ENCODE measurements at regions not wholly inside any gene's neighbourhood (a gene's known extent, or its start where the extent isn't known, plus 50 kb on each side); places are given as distances from the start of the nearest gene placed in this dataset.

DNA sequence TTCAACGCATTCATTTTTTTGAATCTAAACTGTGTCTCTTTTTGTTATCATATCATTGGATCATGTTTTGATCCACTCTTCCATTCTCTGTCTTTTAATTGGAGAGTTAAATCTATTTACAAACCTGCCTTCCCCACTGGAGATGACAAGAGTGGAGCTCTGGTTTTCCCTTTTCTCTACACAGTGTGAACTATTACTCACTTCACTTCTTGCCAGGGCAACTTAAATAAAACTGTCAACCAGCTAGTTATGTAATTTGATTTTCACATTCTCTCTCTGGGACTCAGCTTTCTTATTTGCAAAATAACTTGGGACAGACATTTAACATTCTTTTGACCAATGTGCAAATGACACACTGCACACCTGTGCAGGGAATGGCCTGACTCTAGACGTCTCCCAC is 230.8 kb upstream of the CST7 start:
- no peak for FAIRE-seq
- no peak for DNase-seq (ENCODE audit: insufficient read length, low spot score)

DNA sequence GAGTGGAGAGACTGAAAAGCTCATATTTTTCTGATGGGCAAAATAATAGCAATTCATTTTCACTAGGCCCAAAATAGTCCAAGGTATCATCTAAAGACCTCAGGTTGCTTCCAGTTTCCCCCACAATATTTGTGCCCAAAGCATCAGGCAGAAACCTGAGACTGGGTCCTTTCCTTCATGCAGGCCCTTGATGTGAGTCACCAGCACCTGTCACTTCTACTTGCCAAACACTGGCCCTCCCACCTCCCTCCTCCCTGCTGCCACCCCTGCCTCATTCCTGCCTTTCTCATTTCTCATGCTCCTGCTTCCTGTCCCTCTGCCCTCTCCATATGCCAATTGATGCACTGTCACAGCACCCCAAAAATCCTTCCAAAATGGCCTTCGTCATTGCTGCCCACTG is 230.4 kb upstream of the CST7 start:
- no peak for FAIRE-seq
- no peak for DNase-seq (ENCODE audit: insufficient read length, low spot score)

DNA sequence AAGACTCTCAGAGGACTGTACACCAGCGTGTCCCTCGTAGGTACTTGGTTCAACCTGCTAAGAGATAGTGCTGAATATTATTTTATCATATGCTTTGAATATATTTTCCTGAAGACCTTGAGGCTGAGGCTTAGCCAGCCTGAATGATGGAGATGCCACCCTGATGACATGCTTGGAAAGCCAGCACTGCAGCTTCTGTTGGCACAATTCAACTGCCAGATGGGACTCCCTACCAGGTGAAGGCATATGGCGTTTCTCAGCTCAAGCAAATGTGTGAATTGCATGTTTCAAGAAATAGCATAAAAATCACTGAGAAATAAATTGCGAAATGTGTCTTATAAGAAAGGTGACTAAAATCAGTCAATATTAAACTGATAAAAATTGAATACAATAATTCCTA is 228.1 kb upstream of the CST7 start:
- DNase-seq (ENCODE audit: insufficient read length, low spot score) (no peak), FAIRE-seq (no peak)

DNA sequence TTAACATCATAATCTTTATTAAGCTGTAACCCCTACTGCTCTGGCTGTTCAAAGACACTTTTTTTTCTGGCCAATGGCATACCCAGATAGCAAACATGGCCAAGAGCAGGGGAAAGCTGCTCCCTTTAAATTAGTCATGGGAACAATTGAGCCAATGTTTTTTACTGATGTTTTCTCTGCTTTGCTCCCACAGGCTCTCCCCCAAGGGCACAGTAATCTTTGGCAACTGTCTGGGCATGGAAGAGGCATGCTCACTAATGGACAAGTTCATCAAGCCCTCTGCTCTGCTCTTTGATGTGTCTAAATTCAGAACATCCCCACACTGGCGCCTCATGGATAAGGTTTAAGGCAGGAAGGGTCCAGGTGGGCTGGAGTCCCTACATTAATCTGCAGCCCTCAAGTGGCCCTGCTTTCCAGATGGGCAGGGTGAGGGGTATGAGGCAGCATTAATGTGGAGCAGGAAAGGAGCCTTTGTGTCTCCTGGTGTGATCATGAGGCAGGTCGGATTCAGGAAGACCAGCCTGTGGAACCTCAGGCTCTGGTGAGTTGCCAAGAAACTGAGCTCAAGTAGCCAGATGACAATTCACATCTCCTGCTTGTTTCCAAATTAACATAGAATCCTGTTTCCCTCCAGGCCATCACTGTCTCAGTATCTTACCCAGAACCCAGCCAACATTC is 227.0 kb upstream of the CST7 start:
- FAIRE-seq, result no peak
- no peak for DNase-seq (ENCODE audit: insufficient read length, low spot score)

DNA sequence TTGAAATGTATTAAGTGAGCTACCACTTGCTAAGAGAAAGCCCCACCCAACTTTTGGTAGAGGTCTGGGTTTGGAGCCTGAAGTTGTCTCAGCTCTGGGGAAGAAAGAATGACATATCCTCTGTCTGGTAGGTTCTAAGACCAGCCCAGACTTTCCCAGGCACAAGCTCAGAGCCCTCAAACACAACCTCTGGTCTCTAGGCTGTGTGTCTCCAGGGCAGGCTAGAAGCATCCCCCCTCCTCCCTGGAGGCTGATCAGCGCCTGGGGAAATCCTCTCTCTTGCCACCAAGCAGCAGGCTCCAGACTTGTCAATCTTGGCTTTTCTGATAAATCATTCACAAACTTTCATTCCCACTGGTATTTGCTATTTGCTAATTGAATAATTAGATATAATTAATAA is 226.5 kb upstream of the CST7 start:
- no peak for DNase-seq (ENCODE audit: insufficient read length, low spot score)

DNA sequence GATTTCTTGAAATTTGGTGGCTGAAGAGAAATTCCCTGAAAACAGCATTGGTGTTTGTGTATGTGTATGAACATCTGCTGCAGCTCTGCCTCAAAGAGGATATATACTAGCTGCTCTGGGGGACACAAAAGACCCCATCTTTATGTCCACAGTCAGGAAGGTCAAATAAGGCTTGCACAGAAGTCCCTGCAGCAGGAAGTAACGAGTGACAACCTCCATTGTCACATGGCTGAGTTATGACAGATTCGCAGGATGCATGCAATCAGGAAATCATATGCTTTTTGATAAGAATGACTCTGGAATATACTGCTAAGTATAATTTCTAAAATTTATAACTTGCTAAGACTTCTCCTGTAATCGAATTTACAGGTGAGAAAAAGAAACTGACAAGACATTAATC is 225.9 kb upstream of the CST7 start:
- FAIRE-seq (no peak), DNase-seq (ENCODE audit: insufficient read length, low spot score) (no peak)

More for the DNA sequence above, 226.5 kb upstream of the CST7 start:
- FAIRE-seq, result no peak

DNA sequence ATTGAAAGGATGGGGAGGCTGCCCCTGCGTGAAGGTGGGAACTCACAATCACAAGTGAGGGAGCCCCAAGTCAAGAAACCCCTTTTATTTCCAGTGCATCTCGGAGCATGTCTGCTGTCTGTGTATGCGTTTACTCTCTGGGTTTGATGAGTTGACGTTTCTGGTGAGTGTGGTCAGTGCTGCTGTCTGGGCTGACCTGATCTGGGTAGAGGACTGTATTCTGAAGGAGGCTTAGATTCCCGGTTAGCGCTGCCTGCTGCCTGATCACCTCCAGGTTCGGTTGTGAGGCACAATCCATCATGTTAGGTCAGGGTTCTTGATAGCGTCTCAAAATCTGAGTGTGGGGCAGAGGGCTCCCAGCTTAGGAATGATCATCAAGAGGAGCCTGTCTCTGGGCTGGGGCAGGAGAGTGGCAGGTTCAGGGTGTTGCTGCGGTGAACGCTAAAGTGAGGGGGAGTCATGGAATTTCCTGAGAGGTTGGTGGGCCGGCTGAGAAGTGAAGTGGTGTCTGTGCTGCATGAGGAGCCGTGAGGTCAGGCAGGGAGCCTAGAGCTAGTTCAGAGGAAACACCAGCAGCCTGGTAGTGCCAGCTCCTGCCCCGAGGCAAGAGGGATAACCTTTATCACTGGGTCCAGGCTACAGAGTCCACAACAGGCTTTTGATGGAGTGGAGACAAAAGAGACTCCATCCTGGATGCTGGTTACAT is 225.3 kb upstream of the CST7 start:
- FAIRE-seq (no peak), DNase-seq (ENCODE audit: insufficient read length, low spot score) (no peak)

DNA sequence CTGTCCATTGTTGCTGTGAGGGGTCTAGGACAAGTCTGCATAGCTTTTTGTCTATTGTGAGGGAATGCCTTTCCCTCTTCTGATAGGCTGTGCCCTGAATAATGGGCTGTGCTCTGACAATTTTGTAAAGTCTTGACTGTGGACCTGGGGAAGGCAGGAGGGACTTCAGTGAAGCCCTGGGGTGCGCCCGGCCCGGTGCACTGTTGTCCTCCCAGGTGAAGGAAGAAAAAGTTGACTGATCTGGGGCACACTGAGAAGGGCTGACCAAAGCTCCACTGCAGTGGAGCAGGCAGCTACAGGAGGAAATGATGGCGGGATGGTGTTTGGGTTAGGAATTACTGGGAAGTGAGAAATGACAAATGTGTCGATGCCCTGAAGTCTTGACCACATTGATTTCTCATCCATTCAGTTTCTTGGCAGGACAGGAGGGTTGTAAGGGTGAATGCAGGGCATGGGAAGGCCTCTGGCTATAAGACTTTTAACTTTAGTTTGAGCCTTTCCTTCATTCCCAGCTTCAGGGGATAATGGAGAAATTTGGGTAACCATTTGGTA is 224.0 kb upstream of the CST7 start:
- FAIRE-seq (no peak), DNase-seq (ENCODE audit: insufficient read length, low spot score) (no peak)

DNA sequence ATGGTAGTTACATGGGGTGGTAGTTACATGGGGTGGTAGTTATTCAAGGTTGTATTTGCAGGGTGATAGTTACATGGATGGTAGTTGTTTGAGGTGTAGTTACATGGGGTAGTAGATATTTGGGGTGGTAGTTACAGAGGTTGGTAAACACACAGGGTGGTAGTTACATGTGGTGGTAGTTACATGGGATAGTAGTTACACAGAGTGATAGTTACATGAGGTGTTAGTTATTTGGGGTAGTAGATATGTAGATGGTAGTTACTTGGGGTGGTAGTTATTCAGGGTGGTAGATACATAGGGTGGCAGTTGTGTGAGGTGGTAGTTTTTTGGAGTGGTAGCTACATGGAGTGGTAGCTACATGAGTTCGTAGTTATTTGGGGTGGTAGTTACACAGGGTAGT is 221.3 kb upstream of the CST7 start:
- no peak for FAIRE-seq
- no peak for DNase-seq (ENCODE audit: insufficient read length, low spot score)

DNA sequence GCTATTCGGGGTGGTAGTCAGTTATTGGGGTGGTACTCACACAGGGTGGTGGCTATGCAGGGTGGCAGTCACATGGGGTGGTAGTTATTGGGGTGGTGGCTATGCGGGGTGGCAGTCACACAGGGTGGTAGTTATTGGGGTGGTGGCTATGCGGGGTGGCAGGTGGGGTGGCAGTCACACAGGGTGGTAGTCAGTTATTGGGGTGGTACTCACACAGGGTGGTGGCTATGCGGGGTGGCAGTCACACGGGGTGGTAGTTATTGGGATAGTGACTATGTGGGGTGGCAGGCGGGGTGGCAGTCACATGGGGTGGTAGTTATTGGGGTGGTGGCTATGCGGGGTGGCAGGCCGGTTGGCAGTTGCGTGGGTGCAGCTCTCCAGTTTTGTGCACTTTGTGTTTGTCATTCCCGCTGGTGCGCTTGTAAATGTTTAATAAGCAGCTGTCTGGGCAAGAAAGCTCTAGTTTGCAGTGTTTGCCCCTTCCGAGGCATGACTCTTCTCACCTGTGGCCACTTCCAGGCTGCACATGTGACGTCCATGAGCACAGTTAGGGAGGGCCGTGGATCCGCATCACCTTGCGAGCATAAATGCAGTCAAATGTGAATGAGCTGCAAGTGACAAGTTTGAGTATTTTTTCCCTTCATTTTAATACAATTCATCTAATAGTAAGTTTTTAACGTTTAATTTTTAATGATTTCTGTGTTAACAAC is 219.0 kb upstream of the CST7 start:
- DNase-seq (ENCODE audit: insufficient read length, low spot score) (no peak), FAIRE-seq (no peak)

DNA sequence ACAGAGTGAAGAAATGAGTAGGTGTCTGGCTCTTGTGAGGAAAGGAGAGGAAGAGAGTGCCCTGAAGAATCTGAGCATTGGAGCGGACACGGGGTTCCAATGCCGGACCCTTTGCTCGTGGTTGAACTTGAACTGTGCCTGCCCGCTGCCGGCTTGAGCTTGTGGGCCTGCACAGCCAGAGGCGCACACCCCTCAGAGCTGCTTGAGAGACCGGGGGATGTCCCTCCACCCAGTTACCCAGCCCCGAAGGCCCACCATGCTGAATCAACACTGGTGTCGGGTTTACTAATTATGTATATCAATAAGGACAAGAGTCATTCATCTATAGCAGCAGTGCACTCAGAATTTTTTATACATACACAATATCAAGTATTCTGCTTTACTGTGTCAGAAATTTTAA is 218.3 kb upstream of the CST7 start:
- no peak for DNase-seq (ENCODE audit: insufficient read length, low spot score)
- no peak for FAIRE-seq

DNA sequence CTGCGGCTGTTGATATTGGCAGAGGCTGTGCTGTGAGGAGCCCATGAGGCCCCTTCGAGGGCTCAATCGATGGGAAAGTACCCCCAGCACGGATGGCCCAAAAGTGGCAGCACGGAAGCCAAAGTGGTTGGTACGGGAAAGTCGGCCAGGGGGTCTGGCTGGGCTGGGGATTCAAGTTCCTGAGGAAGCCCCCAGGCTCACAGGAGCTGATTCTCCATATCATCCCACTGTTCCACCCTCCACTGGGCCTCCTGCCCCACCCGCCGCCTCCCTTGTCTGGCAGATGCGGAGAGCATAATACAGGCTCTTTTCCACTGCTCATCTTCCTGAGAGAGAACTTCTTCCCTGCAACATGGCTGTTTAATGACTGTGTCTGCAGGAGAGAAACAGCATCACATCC is 217.8 kb upstream of the CST7 start:
- DNase-seq (ENCODE audit: insufficient read length, low spot score), result no peak
- no peak for FAIRE-seq

DNA sequence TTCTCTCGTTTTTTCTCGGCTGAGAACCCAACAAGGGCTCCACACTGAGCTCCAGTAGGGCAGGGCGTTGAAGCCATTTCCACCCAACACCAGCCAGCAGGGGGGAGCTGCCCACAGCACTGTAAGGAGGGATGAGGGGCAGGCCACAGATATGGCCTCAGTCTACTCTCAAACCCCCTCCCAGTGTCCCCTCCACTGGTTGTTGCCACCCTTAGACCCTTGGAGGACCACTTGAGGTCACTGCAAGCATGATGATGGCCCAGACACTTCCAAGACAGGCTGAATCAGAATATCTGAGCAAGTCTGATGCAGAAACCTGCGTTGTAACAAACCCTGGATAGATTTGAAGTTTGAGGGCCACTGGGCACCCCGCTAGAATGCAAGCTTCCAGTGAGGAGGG is 217.0 kb upstream of the CST7 start:
- DNase-seq (ENCODE audit: insufficient read length, low spot score), result no peak
- no peak for FAIRE-seq

DNA sequence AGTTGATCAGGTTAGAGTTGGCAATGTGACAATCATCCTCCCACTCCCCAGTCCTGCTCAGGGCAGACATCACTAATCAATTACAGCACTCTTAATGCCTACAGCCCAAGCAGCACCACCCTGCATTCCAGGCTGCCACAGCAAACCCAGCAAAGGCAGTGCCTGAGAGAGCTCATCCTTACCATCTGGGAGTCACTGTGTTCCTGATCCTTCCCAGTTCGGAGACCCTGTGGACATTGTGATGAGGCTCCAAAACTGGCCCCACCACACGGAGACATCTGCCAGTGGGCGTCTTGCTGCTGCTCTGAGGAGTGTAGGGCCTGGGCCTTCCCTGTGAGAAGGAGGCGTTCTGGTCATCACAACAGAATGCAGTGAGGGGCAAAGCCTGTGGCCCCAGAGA is 216.5 kb upstream of the CST7 start:
- DNase-seq (ENCODE audit: insufficient read length, low spot score), result no peak
- FAIRE-seq, result no peak

DNA sequence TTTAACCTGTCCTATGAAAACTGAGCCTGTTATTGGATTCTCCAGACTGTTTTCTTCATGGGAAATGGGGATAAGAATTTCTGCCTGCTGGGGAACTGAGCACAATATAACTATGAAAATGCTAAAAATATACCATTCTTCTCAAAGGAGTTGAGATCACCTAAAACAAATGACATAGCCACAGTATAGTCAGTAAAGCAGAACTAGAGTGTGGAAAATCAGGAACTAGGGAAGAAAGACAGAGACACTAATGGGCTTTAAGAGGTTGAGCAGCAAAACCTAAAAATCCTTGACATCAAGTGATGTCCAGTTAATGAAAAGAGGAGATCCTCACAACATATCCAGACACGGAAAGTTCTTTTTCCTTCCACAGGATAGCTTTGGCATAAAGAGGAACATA is 215.7 kb upstream of the CST7 start:
- FAIRE-seq, result no peak

DNA sequence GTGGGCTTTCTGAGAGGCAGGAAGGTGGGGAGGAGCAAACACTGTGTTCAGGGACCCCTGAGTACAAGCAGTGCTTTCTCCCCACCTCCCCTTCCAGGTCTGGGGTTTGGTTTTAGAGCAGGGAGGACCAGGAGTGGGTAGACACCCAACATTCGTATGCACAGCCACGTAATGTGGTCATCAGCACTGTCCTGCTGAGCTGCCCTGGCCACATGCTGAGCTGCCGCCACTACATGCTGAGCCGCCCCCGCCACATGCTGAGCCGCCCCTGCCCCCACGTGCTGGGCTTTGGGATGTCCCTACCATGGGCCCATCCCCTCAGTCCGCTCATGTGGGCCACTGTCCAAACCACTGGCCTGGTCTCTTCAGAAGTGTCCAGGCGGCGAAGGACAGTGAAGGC is 214.9 kb upstream of the CST7 start:
- FAIRE-seq (no peak), DNase-seq (ENCODE audit: insufficient read length, low spot score) (no peak)

More for the DNA sequence above, 215.7 kb upstream of the CST7 start:
- DNase-seq (ENCODE audit: insufficient read length, low spot score), result no peak

DNA sequence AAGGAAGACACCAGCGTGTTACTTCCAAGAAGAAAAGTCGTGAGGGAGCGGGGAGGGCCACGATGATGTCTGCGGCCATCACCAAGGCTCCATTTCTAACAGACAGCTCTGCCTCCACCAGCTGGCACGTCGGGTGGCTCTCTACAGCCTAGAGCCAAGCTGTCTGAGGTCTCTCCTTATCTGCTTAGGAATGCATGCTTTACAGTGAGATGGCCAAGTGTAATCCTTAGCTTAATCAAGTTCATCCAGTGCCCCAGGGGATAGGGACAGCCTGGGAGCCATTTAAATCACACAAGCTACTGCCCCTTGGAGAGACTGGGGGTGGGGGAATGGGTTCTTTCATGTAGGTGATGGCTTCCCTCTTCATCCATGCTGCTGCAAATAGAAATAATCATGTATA is 213.8 kb upstream of the CST7 start:
- no peak for FAIRE-seq

DNA sequence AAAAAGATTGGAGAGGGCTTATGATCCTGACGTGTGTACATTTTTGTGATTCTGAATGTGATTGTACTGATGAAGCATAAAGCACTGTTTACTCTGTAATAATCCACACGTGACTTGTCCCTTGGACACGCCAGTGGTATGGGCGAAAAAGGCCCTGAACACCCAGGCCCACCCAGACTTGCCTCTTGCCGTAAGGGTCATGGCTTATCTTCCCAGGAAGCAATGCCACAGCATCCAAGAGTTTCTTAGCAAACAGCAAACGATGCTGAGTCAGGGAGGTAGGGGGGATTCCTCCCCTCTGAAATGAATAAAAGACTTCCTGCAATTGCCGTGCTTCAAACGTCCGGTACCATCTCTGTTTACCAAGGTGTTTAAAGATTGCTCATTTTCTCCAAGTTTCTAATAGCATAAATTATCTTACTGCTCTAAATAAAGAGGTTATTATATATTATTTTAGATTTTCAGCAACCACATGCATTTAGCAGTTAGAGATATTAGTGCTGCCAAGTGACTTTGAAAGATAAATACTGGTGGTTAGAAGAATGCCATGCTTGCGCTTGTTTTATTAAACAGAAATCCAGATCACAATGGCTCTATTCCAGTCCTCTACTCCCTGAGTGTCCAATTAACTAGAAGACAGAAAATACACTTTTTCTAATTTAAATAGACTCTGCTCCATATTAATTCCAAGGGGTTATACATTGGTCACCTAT is 212.8 kb upstream of the CST7 start:
- FAIRE-seq, result no peak
- DNase-seq (ENCODE audit: insufficient read length, low spot score), result no peak

More for the DNA sequence above, 213.8 kb upstream of the CST7 start:
- DNase-seq (ENCODE audit: insufficient read length, low spot score), result no peak

DNA sequence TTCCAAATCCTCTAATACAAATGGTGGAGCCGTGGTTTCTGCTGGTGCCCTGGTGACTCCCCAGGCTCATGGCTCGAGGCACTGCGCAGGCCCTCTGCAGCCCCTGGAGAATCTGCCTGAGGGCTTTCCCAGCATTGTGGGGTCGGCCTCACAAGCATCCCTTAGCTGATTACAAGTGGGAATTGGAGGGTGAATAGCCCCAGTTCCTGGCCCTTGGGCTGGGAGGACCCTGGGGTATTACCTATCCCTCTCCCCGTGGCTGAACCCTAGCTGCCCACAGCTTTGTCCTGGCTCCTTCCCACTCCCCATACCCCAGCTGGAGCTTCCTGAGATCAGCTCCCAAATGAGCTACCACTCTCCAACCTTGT is 212.2 kb upstream of the CST7 start:
- FAIRE-seq, result no peak
- DNase-seq (ENCODE audit: insufficient read length, low spot score), result no peak

DNA sequence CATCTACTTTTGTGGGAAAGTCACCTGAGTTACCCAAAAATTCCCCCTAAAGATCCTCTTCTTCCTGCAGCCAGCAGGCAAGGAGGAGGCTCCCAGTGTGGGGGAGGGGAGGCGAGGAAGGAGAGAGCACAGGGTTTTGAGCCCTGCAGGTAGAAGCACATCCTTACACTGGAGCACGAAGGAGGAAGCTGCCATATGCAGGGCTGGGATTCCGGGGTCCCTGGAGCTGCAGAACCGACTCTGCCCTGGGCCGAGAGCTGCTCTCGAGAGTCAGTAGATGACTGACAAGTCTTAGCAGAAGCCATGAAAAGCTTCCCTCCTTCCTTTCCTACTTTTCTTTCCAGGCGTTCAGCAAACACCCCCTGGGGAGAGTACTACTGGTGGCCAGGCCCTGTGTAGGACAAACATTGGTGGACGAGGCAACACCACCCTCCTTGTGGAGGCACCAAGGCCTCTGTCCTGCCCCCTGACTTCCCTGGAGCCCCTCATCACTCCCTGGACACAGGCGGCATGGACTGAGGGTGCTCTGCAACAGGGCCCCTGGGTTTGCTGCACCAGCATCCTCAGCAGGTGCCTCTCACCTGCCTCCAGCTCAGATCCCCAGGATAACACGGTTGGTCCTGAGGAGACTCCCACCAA is 211.7 kb upstream of the CST7 start:
- FAIRE-seq (no peak), DNase-seq (ENCODE audit: insufficient read length, low spot score) (no peak)

Measured in HTR-8/SVneo (cell line).